Muscle of leg (tissue), 3 donors: ENCODE measurements at regions not wholly inside any gene's neighbourhood (a gene's known extent, or its start where the extent isn't known, plus 50 kb on each side); places are given as distances from the start of the nearest gene placed in this dataset.
"Not testable (repeated sequence)": the region's sequence is repeated elsewhere in the genome, so short reads cannot be mapped to it uniquely, and the experiment has no call there.

Experiments
- DNase-seq: peaks from one replicate; pipeline ENCODE4 v3.0.0; 2013
- H3K27ac ChIP-seq: one replicate; pipeline ENCODE4 v1.5.1; 2013; ENCODE audit warnings: mild to moderate bottlenecking, low read length, control low read depth
- H3K27me3 ChIP-seq: one replicate; pipeline ENCODE4 v1.6.1; 2013; ENCODE audit warnings: low read length; ENCODE audit not compliant: control insufficient read depth, insufficient read depth
- H3K36me3 ChIP-seq: one replicate; pipeline ENCODE4 v1.6.1; 2013; ENCODE audit warnings: low read length; ENCODE audit not compliant: control insufficient read depth, insufficient read depth
- H3K4me1 ChIP-seq: one replicate; pipeline ENCODE4 v1.6.1; 2013; ENCODE audit warnings: low read length; ENCODE audit not compliant: control insufficient read depth, insufficient read depth
- H3K4me3 ChIP-seq: one replicate; pipeline ENCODE4 v1.5.1; 2013; ENCODE audit warnings: low read length, control low read depth
- H3K9me3 ChIP-seq: replicated peaks from 2 replicates; pipeline ENCODE4 v1.6.1; 2013; ENCODE audit warnings: low read depth, low read length; ENCODE audit not compliant: control insufficient read depth
- WGBS: methylation state at CpG from one replicate; pipeline ENCODE4 v1.1.5; 2013; ENCODE audit warnings: missing lambda C conversion rate; ENCODE audit not compliant: insufficient coverage; 5-methylcytosine and 5-hydroxymethylcytosine counted together

GRCh38 chr12:131591136-131591535 lies 119.8 kb upstream of the SFSWAP start:
- no peaks in the 10 kb centered on the region for H3K36me3 ChIP-seq
- no peak for DNase-seq
- H3K9me3 ChIP-seq = peaks cover 12% of the 10 kb centered on the region
- H3K4me1 ChIP-seq = peaks cover 2% of the 10 kb centered on the region
- 65% methylated on average over 3 of the region's 7 CpGs for WGBS
- peaks cover 2% of the 10 kb centered on the region for H3K27me3 ChIP-seq
- H3K27ac ChIP-seq = no peak overlapping the region
- no peak overlapping the region for H3K4me3 ChIP-seq

GRCh38 chr12:131591714-131592709 lies 118.9 kb upstream of the SFSWAP start:
- no peak for DNase-seq
- 87% methylated on average over 41 of the region's 42 CpGs for WGBS
- Histone ChIP-seq H3K36me3 (no peaks in the 10 kb centered on the region), H3K27ac (no peak overlapping the region), H3K27me3 (peaks cover 2% of the 10 kb centered on the region), H3K4me3 (no peak overlapping the region), H3K4me1 (peaks cover 2% of the 10 kb centered on the region), H3K9me3 (peaks cover 7% of the 10 kb centered on the region)

- Histone ChIP-seq H3K4me3 (no peak overlapping the region), H3K36me3 (no peaks in the 10 kb centered on the region), H3K27ac (no peak overlapping the region), H3K9me3 (no peaks in the 10 kb centered on the region), H3K4me1 (peaks cover 2% of the 10 kb centered on the region), H3K27me3 (peaks cover 2% of the 10 kb centered on the region)
- no peak for DNase-seq
- WGBS = 49% methylated on average over 3 of the region's 6 CpGs
These were observed 117.9 kb upstream of the SFSWAP start for GRCh38 chr12:131592972-131593371.

GRCh38 chr12:131593406-131593805 lies 117.5 kb upstream of the SFSWAP start:
- WGBS = no CpG with 5 or more reads among the region's 3 CpGs
- Histone ChIP-seq H3K4me3 (no peak overlapping the region), H3K9me3 (no peaks in the 10 kb centered on the region), H3K27me3 (peaks cover 2% of the 10 kb centered on the region), H3K36me3 (no peaks in the 10 kb centered on the region), H3K4me1 (peaks cover 2% of the 10 kb centered on the region), H3K27ac (no peak overlapping the region)
- no peak for DNase-seq

GRCh38 chr12:131596115-131596514 lies 114.8 kb upstream of the SFSWAP start:
- DNase-seq = no peak
- H3K9me3 ChIP-seq = no peaks in the 10 kb centered on the region
- WGBS = 75% methylated on average over 3 of the region's 5 CpGs
- peaks cover 2% of the 10 kb centered on the region for H3K27me3 ChIP-seq
- H3K27ac ChIP-seq = no peak overlapping the region
- H3K4me1 ChIP-seq = no peaks in the 10 kb centered on the region
- H3K36me3 ChIP-seq = no peaks in the 10 kb centered on the region
- no peak overlapping the region for H3K4me3 ChIP-seq

GRCh38 chr12:131597333-131597732 lies 113.6 kb upstream of the SFSWAP start:
- Histone ChIP-seq H3K27me3 (peaks cover 2% of the 10 kb centered on the region), H3K4me1 (no peaks in the 10 kb centered on the region), H3K36me3 (no peaks in the 10 kb centered on the region), H3K4me3 (no peak overlapping the region), H3K27ac (no peak overlapping the region), H3K9me3 (no peaks in the 10 kb centered on the region)
- 59% methylated on average over 6 of the region's 7 CpGs for WGBS
- no peak for DNase-seq

- Histone ChIP-seq H3K36me3 (no peaks in the 10 kb centered on the region), H3K27me3 (no peaks in the 10 kb centered on the region), H3K27ac (no peak overlapping the region), H3K4me1 (no peaks in the 10 kb centered on the region), H3K4me3 (no peak overlapping the region), H3K9me3 (no peaks in the 10 kb centered on the region)
- DNase-seq = no peak
- 60% methylated on average over 5 of the region's 5 CpGs for WGBS
These were observed 112.2 kb upstream of the SFSWAP start for GRCh38 chr12:131598717-131599116.

GRCh38 chr12:131599190-131600159 lies 111.4 kb upstream of the SFSWAP start:
- Histone ChIP-seq H3K4me1 (no peaks in the 10 kb centered on the region), H3K27ac (no peak overlapping the region), H3K4me3 (no peak overlapping the region), H3K9me3 (no peaks in the 10 kb centered on the region), H3K27me3 (peaks cover 4% of the 10 kb centered on the region), H3K36me3 (no peaks in the 10 kb centered on the region)
- WGBS = 78% methylated on average over 33 of the region's 33 CpGs
- DNase-seq = no peak

- H3K9me3 ChIP-seq = no peaks in the 10 kb centered on the region
- H3K27ac ChIP-seq = no peak overlapping the region
- no peaks in the 10 kb centered on the region for H3K4me1 ChIP-seq
- no peaks in the 10 kb centered on the region for H3K36me3 ChIP-seq
- no peak for DNase-seq
- H3K27me3 ChIP-seq = peaks cover 10% of the 10 kb centered on the region
- no peak overlapping the region for H3K4me3 ChIP-seq
- 70% methylated on average over 2 of the region's 6 CpGs for WGBS
These were observed 110.7 kb upstream of the SFSWAP start for GRCh38 chr12:131600160-131600532.

- not testable (repeated sequence) for DNase-seq, H3K9me3 ChIP-seq, H3K4me1 ChIP-seq, H3K4me3 ChIP-seq, H3K27ac ChIP-seq, H3K36me3 ChIP-seq
- 77% methylated on average over 5 of the region's 5 CpGs for WGBS
- H3K27me3 ChIP-seq = peaks cover 17% of the 10 kb centered on the region
These were observed 109.4 kb upstream of the SFSWAP start for GRCh38 chr12:131601499-131601898.
